ENCODE measurements at regions not wholly inside any gene's neighbourhood (a gene's known extent, or its start where the extent isn't known, plus 50 kb on each side); places are given as distances from the start of the nearest gene placed in this dataset.

DNA sequence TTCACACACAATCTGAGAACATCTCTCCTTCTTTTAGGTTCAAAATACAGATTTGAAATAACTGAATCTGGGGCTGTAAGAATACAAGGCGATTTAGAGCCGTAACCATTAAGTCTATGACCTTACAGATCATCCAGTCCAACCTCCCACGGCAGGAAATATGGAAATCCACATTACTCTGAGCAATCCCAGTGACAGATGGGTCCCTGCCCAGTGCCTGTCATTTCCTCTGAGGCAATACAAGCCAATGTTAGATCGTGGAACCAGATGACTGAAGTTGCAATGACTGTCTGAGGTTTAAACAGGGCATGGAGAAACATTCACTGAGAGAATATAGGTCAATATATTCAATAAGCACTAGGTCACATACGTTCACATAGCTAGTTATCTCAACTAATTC is 77.4 kb upstream of the OR5AK2 start:
- TF ChIP-seq, protein P1, sequence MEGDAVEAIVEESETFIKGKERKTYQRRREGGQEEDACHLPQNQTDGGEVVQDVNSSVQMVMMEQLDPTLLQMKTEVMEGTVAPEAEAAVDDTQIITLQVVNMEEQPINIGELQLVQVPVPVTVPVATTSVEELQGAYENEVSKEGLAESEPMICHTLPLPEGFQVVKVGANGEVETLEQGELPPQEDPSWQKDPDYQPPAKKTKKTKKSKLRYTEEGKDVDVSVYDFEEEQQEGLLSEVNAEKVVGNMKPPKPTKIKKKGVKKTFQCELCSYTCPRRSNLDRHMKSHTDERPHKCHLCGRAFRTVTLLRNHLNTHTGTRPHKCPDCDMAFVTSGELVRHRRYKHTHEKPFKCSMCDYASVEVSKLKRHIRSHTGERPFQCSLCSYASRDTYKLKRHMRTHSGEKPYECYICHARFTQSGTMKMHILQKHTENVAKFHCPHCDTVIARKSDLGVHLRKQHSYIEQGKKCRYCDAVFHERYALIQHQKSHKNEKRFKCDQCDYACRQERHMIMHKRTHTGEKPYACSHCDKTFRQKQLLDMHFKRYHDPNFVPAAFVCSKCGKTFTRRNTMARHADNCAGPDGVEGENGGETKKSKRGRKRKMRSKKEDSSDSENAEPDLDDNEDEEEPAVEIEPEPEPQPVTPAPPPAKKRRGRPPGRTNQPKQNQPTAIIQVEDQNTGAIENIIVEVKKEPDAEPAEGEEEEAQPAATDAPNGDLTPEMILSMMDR (IDR thresholded peaks at IDR 0.05), result no peak
- TF ChIP-seq RFX5 (IDR thresholded peaks at IDR 0.05; ENCODE audit: low read length) (no peak), TAF1 (IDR thresholded peaks at IDR 0.05; ENCODE audit: borderline replicate concordance, low read depth, low read length) (no peak), EP300 (IDR thresholded peaks at IDR 0.05; ENCODE audit: borderline replicate concordance in 1 of 2, low read depth in 1 of 2, low read length in 1 of 2) (no peak), NRF1 (IDR thresholded peaks at IDR 0.05; ENCODE audit: low read depth, low read length) (no peak), ELF1 (IDR thresholded peaks at IDR 0.05) (no peak), YY1 (IDR thresholded peaks at IDR 0.05; ENCODE audit: low read depth) (no peak)
